ENCODE measurements at regions not wholly inside any gene's neighbourhood (a gene's known extent, or its start where the extent isn't known, plus 50 kb on each side); places are given as distances from the start of the nearest gene placed in this dataset.

DNA sequence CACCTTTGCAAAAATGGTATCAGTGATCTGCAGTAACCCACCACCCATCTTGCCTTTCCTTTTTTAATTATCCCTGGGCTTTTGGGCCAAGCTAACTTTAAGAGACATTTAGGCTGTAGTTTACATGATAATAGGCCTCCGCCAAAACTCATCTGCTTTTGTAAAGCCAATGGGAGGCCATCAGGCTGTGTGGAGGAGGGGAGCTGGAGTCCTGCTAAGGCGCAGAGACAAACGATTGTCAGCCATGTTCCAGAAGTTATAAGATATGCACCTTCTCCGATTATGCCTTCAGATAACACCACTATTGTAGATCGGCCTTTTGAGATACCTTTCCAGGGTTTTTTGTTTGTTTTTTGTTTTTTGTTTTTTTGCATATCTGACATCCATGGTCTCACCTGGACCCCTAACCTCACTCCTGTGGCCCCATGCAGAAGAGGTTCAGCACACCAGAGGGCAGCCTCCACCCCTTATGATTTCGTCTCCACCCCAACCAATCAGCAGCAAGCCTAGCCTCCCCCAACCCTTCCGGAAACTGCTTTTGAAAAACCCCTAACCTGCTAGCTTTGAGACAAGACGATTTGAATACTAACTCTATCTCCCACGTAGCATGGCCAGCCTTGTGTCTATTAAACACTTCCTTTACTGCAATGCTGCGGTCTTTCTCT lies 113.9 kb upstream of the UBL3 start:
- Histone ChIP-seq H3K4me3 (ENCODE audit: low read depth, low read length) (no peak overlapping the region), H3K9me3 (ENCODE audit: control insufficient read depth, low read length) (no peaks in the 10 kb centered on the region), H3K79me2 (no peaks in the 10 kb centered on the region), H3K27ac (no peak overlapping the region), H3K36me3 (ENCODE audit: control insufficient read depth, insufficient read depth, low read length) (no peaks in the 10 kb centered on the region), H2AFZ (no peak overlapping the region), H3K4me1 (no peaks in the 10 kb centered on the region), H3K4me2 (ENCODE audit: low read length) (no peak overlapping the region), H3K9ac (no peak overlapping the region), H3K27me3 (ENCODE audit: control insufficient read depth, insufficient read depth, low read length) (no peaks in the 10 kb centered on the region)
- TF ChIP-seq CTCF (IDR thresholded peaks at IDR 0.05), result no peak

DNA sequence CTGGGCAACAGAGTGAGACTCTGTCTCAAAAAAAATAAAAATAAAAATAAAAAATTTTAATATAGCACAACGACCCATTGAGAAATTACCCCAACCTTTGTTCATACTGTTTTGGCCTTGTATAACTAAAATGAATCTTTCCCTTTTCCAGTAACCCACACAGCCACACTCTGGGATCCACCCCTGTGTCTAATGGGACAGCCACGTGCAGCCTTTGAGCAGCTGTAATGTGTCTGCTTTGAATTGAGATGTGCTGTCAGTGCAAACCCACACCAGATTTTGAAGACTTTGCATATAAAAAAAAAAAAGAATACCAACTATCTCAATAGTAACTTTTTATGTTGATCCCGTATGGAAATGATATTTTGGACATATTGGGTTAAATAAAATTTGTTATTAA lies 112.7 kb upstream of the UBL3 start:
- no peak for TF ChIP-seq CTCF (IDR thresholded peaks at IDR 0.05)
- H2AFZ ChIP-seq, result no peak overlapping the region
- H3K79me2 ChIP-seq, result no peaks in the 10 kb centered on the region
- H3K9me3 ChIP-seq (ENCODE audit: control insufficient read depth, low read length), result no peaks in the 10 kb centered on the region
- H3K4me1 ChIP-seq, result no peaks in the 10 kb centered on the region
- no peak overlapping the region for H3K4me3 ChIP-seq (ENCODE audit: low read depth, low read length)
- H3K4me2 ChIP-seq (ENCODE audit: low read length), result no peak overlapping the region
- H3K36me3 ChIP-seq (ENCODE audit: control insufficient read depth, insufficient read depth, low read length), result no peaks in the 10 kb centered on the region
- no peak overlapping the region for H3K9ac ChIP-seq
- no peak overlapping the region for H3K27ac ChIP-seq
- no peaks in the 10 kb centered on the region for H3K27me3 ChIP-seq (ENCODE audit: control insufficient read depth, insufficient read depth, low read length)

- no peaks in the 10 kb centered on the region for H3K27me3 ChIP-seq (ENCODE audit: control insufficient read depth, insufficient read depth, low read length)
- no peak overlapping the region for H3K4me3 ChIP-seq (ENCODE audit: low read depth, low read length)
- H2AFZ ChIP-seq, result no peak overlapping the region
- no peak overlapping the region for H3K4me2 ChIP-seq (ENCODE audit: low read length)
- H3K36me3 ChIP-seq (ENCODE audit: control insufficient read depth, insufficient read depth, low read length), result no peaks in the 10 kb centered on the region
- no peak overlapping the region for H3K27ac ChIP-seq
- no peaks in the 10 kb centered on the region for H3K79me2 ChIP-seq
- no peak for TF ChIP-seq CTCF (IDR thresholded peaks at IDR 0.05)
- H3K4me1 ChIP-seq, result no peaks in the 10 kb centered on the region
- H3K9ac ChIP-seq, result no peak overlapping the region
- no peaks in the 10 kb centered on the region for H3K9me3 ChIP-seq (ENCODE audit: control insufficient read depth, low read length)
These were observed 110.7 kb upstream of the UBL3 start for GRCh38 chr13:29961036-29961670.

DNA sequence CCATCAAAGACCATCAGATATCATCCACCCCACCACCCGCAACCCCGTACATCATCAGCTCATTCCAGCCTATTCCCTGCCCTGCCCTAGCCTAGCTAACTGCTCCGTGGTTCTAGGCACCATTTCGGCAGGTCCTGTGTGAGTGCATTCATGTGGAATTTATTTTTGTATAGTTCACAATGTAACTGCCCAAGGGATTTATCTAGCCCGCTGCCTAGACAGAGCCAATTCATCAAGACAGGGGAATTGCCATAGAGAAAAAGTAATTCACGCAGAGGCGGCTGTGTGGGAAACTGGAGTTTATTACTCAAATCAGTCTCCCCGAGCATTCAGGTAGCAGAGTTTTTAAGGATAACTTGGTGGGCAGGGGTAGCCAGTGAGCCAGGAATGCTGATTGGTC lies 109.2 kb upstream of the UBL3 start:
- no peak overlapping the region for H3K4me3 ChIP-seq (ENCODE audit: low read depth, low read length)
- H3K27ac ChIP-seq, result no peak overlapping the region
- no peak overlapping the region for H2AFZ ChIP-seq
- H3K9ac ChIP-seq, result no peak overlapping the region
- no peaks in the 10 kb centered on the region for H3K27me3 ChIP-seq (ENCODE audit: control insufficient read depth, insufficient read depth, low read length)
- H3K4me2 ChIP-seq (ENCODE audit: low read length), result no peak overlapping the region
- TF ChIP-seq CTCF (IDR thresholded peaks at IDR 0.05), result no peak
- no peaks in the 10 kb centered on the region for H3K79me2 ChIP-seq
- H3K9me3 ChIP-seq (ENCODE audit: control insufficient read depth, low read length), result no peaks in the 10 kb centered on the region
- no peaks in the 10 kb centered on the region for H3K4me1 ChIP-seq
- H3K36me3 ChIP-seq (ENCODE audit: control insufficient read depth, insufficient read depth, low read length), result no peaks in the 10 kb centered on the region

GRCh38 chr13:29959086-29959485 lies 108.7 kb upstream of the UBL3 start:
- H3K36me3 ChIP-seq (ENCODE audit: control insufficient read depth, insufficient read depth, low read length), result no peaks in the 10 kb centered on the region
- H3K79me2 ChIP-seq, result no peaks in the 10 kb centered on the region
- no peaks in the 10 kb centered on the region for H3K4me1 ChIP-seq
- no peak overlapping the region for H3K4me2 ChIP-seq (ENCODE audit: low read length)
- H3K9me3 ChIP-seq (ENCODE audit: control insufficient read depth, low read length), result no peaks in the 10 kb centered on the region
- H3K9ac ChIP-seq, result no peak overlapping the region
- TF ChIP-seq CTCF (IDR thresholded peaks at IDR 0.05), result no peak
- no peak overlapping the region for H3K4me3 ChIP-seq (ENCODE audit: low read depth, low read length)
- no peak overlapping the region for H2AFZ ChIP-seq
- H3K27ac ChIP-seq, result no peak overlapping the region
- no peaks in the 10 kb centered on the region for H3K27me3 ChIP-seq (ENCODE audit: control insufficient read depth, insufficient read depth, low read length)

Measured in parathyroid adenoma (tissue), 2 donors.